HG03175 (cell line): ENCODE measurements at regions not wholly inside any gene's neighbourhood (a gene's known extent, or its start where the extent isn't known, plus 50 kb on each side); places are given as distances from the start of the nearest gene placed in this dataset.
A peak's percentile ranks its signal among the peaks of the same experiment; 100 is the strongest.

ENCODE experiments used
- ATAC-seq: cut with Tn5 transposase; IDR thresholded peaks from one replicate; pipeline ENCODE4 v1.9.1; 2021; ENCODE audit warnings: mild to moderate bottlenecking, moderate library complexity; ENCODE audit not compliant: unreplicated experiment

GRCh38 chr2:14221466-14221865 lies 411.1 kb upstream of the LRATD1 start:
- no peak for ATAC-seq

GRCh38 chr2:14223576-14223975 lies 408.9 kb upstream of the LRATD1 start:
- ATAC-seq, result no peak

- no peak for ATAC-seq
These were observed 401.1 kb upstream of the LRATD1 start for GRCh38 chr2:14231391-14231898.

GRCh38 chr2:14232217-14232616 lies 400.3 kb upstream of the LRATD1 start:
- no peak for ATAC-seq

- ATAC-seq, result no peak
These were observed 397.6 kb upstream of the LRATD1 start for GRCh38 chr2:14234911-14235310.

GRCh38 chr2:14235667-14236066 lies 396.9 kb upstream of the LRATD1 start:
- ATAC-seq, result no peak

- ATAC-seq, result no peak
These were observed 394.6 kb upstream of the LRATD1 start for GRCh38 chr2:14237902-14238301.

- ATAC-seq, result no peak
These were observed 392.9 kb upstream of the LRATD1 start for GRCh38 chr2:14239605-14240004.

GRCh38 chr2:14240868-14241267 lies 391.6 kb upstream of the LRATD1 start:
- ATAC-seq, result no peak

GRCh38 chr2:14245901-14246300 lies 386.6 kb upstream of the LRATD1 start:
- no peak for ATAC-seq

GRCh38 chr2:14255135-14255820 lies 377.2 kb upstream of the LRATD1 start:
- no peak for ATAC-seq

- ATAC-seq, result no peak
These were observed 375.6 kb upstream of the LRATD1 start for GRCh38 chr2:14256890-14257289.

- ATAC-seq, result no peak
These were observed 374.6 kb upstream of the LRATD1 start for GRCh38 chr2:14257801-14258507.

- no peak for ATAC-seq
These were observed 370.7 kb upstream of the LRATD1 start for GRCh38 chr2:14261771-14262170.

GRCh38 chr2:14263053-14263452 lies 369.5 kb upstream of the LRATD1 start:
- peak; percentile 54 for ATAC-seq

GRCh38 chr2:14270036-14270582 lies 362.4 kb upstream of the LRATD1 start:
- no peak for ATAC-seq

- no peak for ATAC-seq
These were observed 360.0 kb upstream of the LRATD1 start for GRCh38 chr2:14272396-14273075.

- ATAC-seq, result no peak
These were observed 358.9 kb upstream of the LRATD1 start for GRCh38 chr2:14273650-14274049.

GRCh38 chr2:14284244-14284643 lies 348.3 kb upstream of the LRATD1 start:
- no peak for ATAC-seq

GRCh38 chr2:14285812-14286211 lies 346.7 kb upstream of the LRATD1 start:
- no peak for ATAC-seq

GRCh38 chr2:14288016-14288415 lies 344.5 kb upstream of the LRATD1 start:
- ATAC-seq, result no peak

GRCh38 chr2:14292964-14293363 lies 339.6 kb upstream of the LRATD1 start:
- ATAC-seq, result no peak
